ENCODE measurements at regions not wholly inside any gene's neighbourhood (a gene's known extent, or its start where the extent isn't known, plus 50 kb on each side); places are given as distances from the start of the nearest gene placed in this dataset.

DNA sequence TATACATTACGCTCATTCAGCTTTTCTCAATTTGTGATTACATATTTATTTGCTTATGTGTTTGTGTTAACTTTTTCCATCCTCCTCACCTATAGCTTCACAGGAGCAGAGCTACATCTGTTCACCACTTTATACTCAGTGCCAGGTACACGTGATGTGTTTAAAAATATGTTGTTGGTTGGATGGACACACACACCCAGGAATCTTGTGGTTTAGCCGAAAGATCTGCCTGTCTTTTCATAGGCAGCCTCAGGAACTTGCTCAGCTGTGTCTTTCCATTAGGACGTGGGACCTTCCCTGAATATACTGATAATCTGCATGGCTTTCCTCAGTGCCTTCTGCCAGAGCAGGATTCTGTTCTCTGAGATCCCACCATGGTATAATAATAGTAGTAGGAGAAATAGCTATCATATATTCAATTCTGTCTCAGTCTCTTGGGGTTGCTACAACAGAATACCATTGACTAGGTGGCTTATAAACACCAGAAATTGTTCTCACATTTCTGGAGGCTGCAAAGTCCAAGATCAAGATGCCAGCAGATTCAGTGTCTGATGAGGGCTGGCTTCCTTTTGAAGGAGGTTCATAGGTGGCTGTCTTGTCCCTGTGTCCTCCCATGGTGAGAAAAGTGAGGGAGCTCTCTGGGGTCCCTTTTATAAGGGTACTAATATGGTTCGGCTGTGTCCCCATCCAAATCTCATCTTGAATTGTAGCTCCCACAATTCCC lies 50.0 kb upstream of the SOD3 start:
- Histone ChIP-seq H4K20me1 (ENCODE audit: insufficient read depth, poor library complexity, severe bottlenecking) (no peaks in the 10 kb centered on the region), H3K27ac (no peak overlapping the region), H3K4me2 (no peak overlapping the region), H3K79me2 (no peaks in the 10 kb centered on the region), H3K9me2 (replicated peaks; ENCODE audit: insufficient read depth) (no peaks in the 10 kb centered on the region), H3K36me3 (replicated peaks; ENCODE audit: insufficient read depth, low read depth) (no peaks in the 10 kb centered on the region), H3K9me3 (ENCODE audit: low read depth) (no peaks in the 10 kb centered on the region), H2AFZ (no peak overlapping the region), H3K4me3 (no peak overlapping the region), H3K4me1 (ENCODE audit: insufficient read depth) (no peaks in the 10 kb centered on the region), H3K27me3 (no peaks in the 10 kb centered on the region)
- no peak for DNase-seq (ENCODE audit: low spot score)
- WGBS (ENCODE audit: low lambda C conversion rate, missing lambda C conversion rate), result 87% methylated on average over 5 of the region's 5 CpGs
- TF ChIP-seq EZH2phosphoT487 (IDR thresholded peaks at IDR 0.05; ENCODE audit: low read depth, severe bottlenecking, unreplicated experiment), result no peak
- TF ChIP-seq EZH2 (IDR thresholded peaks at IDR 0.05; ENCODE audit: borderline replicate concordance), result no peak
- TF ChIP-seq, protein P1, sequence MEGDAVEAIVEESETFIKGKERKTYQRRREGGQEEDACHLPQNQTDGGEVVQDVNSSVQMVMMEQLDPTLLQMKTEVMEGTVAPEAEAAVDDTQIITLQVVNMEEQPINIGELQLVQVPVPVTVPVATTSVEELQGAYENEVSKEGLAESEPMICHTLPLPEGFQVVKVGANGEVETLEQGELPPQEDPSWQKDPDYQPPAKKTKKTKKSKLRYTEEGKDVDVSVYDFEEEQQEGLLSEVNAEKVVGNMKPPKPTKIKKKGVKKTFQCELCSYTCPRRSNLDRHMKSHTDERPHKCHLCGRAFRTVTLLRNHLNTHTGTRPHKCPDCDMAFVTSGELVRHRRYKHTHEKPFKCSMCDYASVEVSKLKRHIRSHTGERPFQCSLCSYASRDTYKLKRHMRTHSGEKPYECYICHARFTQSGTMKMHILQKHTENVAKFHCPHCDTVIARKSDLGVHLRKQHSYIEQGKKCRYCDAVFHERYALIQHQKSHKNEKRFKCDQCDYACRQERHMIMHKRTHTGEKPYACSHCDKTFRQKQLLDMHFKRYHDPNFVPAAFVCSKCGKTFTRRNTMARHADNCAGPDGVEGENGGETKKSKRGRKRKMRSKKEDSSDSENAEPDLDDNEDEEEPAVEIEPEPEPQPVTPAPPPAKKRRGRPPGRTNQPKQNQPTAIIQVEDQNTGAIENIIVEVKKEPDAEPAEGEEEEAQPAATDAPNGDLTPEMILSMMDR (IDR thresholded peaks at IDR 0.05; ENCODE audit: poor library complexity), result no peak

All from hepatocyte (in vitro differentiated cells).